Germinal center (tissue), 1 donor: ENCODE measurements at regions not wholly inside any gene's neighbourhood (a gene's known extent, or its start where the extent isn't known, plus 50 kb on each side); places are given as distances from the start of the nearest gene placed in this dataset.
A peak's percentile ranks its signal among the peaks of the same experiment; 100 is the strongest.
"Not testable (repeated sequence)": the region's sequence is repeated elsewhere in the genome, so short reads cannot be mapped to it uniquely, and the experiment has no call there.

Experiments
- DNase-seq: peaks from one replicate; pipeline ENCODE4 v3.0.0; 2012; ENCODE audit warnings: mixed read lengths, low spot score

DNA sequence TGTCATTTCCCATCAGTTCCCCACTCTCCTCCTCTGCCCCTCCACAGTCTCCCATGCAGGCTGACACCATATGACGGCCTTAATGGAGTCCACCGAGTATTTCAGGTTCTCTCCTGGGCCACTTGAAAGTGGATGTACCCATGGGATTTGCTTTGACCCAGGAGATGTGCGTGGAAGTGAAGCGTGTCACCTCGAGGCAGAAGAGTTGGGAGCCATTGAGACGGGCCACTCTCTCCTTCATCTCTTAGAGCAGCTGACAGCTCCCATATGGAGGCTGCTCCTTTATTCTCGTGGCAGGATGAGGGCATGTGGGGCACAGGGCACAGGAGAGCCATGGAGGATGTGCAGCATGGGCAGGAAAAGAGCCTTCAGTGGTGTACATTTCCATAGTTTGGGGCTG lies 144.7 kb upstream of the CRYM start:
- not testable (repeated sequence) for DNase-seq

DNA sequence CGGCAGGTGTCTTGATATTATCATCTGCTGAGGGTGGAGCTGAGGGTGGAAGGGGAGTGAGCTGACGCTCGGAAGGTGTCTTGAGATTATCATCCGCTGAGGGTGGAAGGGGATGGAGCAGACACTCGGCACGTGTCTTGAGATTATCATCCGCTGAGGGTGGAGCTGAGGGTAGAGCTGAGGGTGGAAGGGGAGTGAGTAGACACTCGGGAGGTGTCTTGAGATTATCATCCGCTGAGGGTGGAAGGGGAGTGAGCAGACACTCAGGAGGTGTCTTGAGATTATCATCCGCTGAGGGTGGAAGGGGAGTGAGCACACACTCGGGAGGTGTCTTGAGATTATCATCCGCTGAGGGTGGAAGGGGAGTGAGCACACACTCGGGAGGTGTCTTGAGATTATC lies 126.6 kb upstream of the CRYM start:
- not testable (repeated sequence) for DNase-seq

GRCh38 chr16:21397866-21398265 lies 119.8 kb upstream of the CRYM start:
- not testable (repeated sequence) for DNase-seq

GRCh38 chr16:21396545-21396944 lies 118.5 kb upstream of the CRYM start:
- not testable (repeated sequence) for DNase-seq

- DNase-seq, result not testable (repeated sequence)
Measured at GRCh38 chr16:21390634-21391033, 112.5 kb upstream of the CRYM start.

DNA sequence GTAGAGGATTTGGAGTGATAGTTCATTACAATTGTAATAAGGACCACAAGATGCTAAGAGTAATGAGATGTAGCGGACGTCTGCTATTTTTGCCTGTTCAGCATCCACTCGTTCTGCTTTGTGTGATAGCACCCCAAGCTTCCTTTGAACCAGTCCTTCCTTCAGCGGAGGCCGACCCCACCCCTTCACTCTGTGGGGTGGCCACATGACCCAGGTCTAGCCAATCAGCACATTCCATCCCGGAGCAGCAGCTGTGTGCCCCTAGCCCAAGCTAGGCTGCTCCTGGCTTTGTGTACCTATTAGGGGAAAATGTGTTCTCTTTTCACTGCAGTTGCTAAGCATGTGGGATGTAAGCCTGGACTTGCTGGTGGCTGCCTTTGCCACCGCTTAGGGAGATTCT lies 111.8 kb upstream of the CRYM start:
- not testable (repeated sequence) for DNase-seq

- not testable (repeated sequence) for DNase-seq
Measured at GRCh38 chr16:21387757-21388156, 109.7 kb upstream of the CRYM start.

DNA sequence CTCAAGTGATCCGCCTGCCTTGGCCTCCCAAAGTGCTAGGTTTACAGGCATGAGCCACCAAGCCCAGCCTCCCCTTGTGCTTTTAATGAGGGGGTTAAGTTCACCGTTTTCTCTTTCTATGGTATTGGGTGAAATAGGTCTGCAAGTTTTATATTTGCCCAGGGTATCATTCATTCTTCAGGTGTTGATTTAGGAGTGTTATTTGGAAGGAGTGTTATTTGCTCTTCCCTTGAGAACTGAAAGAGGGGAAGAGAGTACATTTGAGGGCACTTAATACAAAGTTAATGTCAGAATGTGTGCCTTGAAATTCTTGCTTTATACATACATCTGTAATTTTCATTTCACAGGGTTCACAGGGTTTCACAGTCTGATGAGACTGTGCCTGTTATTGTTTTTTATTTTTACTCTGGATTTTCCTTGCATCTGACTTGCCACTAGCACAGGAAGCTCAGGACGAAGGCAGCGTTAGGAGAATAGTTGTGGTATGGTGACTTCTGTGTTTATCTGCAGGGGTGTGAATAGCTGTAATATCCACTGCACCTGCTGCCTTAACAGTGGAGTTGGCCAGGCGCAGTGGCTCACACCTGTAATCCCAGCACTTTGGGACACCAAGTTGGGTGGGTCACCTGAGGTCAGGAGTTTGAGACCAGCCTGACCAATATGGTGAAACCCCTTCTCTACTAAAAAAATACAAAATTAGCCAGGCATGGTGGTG lies 108.3 kb upstream of the CRYM start:
- DNase-seq, result not testable (repeated sequence)

GRCh38 chr16:21383682-21384081 lies 105.6 kb upstream of the CRYM start:
- DNase-seq, result not testable (repeated sequence)

- not testable (repeated sequence) for DNase-seq
Measured at GRCh38 chr16:21379645-21380044, 101.6 kb upstream of the CRYM start.

GRCh38 chr16:21376196-21376899 lies 98.3 kb upstream of the CRYM start:
- not testable (repeated sequence) for DNase-seq

DNA sequence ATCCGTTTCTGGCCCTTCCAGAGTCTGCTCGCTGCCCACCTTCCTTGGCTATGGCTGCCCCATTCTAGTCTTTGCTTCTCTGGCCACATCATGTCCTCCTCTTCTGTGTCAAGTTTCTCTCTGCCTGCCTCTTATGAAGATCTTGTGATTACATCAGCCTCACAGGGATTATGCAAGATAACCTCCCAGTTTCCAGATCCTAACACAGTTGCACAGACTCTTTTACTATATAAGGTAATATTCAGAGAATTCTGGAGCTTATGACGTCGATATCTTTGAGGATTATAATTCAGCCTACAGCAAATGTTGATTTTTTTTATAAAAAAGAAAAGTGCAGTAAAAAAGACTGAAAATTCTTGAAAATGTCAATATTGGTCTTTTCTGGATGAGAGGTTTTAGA lies 97.2 kb upstream of the CRYM start:
- not testable (repeated sequence) for DNase-seq

DNA sequence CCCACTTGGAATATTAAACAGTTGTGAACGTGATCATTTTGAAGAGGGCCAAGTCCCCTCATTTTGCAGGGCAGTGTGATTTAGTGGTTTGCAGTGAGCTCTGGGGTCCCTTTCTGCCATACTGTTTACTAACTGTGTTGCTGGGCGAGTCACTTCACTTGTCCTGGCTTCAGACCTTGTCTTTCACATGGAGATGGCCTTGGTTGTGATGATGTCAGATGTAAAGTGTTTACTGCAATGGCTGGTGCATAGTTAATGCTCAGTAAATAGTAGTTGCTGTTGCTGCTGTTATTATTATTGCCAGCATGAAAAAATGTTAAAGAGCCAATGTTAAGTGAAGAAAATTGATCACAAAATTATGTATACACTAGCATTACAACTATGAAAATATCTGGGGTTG lies 95.4 kb upstream of the CRYM start:
- not testable (repeated sequence) for DNase-seq

DNA sequence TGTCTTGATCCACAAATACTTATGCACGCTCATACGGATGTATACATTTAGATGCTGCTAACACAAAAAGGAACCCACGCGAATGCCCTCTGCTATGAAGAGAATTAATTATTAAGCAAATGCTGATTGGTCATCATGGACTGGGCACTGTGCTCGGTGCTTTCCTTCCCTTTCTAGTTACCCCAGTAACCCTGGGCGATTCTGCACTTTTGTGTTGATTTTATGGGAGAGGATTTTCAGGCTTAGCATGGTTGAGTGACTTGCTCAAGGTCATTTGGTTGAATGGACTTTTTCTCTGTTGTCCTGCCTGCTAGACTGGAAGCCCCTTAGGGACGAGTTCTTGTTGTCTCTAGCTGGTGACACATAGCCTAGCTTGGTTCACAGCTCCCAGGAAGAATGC lies 94.8 kb upstream of the CRYM start:
- DNase-seq, result not testable (repeated sequence)

DNA sequence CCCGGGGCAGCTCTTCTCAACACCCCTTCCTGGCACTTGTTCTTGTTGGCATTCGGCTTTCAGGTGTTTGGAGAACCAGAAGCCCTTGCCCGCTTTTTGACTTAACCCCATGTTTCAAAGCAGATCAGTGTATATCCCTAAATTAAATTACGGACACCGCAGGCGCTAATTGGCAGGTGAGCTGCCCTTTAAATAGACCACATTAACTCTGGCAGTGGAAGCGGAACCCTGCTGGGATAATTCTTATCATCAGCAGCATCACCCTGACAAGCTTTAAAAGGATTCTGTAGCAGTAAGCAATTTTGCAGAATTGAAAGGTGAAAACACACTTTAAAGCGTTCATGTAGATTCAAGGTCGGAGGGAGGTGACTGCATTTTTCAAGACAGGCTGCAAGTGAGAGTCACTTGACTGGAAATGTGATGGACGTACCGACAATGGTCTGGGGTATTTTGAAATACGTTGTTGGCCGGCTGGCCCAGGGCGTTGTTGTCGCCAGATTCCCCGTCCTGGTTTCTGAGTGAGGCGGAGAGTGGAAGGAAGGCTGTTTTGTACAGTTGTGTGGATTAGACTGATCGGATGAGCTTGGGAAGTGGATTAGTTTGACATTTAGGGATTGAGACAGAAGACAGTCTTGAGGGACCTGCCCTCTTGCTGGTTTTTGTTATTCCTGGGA lies 94.2 kb upstream of the CRYM start:
- DNase-seq, result not testable (repeated sequence)

DNA sequence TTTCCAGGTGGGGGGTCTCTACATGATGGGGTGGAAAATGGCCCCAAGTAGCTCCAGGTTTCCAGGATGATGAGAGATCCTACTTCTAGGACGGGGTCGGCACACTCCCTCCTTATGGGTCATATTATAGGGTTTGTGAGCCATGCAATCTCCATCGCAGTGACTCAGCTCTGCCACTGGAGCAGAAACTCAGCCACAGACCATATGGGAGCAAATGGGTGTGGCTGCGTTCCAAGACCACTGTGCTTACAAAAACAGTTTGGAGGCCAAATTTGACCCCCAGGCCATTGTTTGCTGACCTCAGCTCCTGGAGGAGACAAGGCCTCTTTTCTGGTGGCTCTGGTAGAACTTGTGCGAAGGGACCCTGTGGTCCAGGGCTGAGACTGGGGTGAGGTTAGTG lies 92.7 kb upstream of the CRYM start:
- DNase-seq, result not testable (repeated sequence)

DNA sequence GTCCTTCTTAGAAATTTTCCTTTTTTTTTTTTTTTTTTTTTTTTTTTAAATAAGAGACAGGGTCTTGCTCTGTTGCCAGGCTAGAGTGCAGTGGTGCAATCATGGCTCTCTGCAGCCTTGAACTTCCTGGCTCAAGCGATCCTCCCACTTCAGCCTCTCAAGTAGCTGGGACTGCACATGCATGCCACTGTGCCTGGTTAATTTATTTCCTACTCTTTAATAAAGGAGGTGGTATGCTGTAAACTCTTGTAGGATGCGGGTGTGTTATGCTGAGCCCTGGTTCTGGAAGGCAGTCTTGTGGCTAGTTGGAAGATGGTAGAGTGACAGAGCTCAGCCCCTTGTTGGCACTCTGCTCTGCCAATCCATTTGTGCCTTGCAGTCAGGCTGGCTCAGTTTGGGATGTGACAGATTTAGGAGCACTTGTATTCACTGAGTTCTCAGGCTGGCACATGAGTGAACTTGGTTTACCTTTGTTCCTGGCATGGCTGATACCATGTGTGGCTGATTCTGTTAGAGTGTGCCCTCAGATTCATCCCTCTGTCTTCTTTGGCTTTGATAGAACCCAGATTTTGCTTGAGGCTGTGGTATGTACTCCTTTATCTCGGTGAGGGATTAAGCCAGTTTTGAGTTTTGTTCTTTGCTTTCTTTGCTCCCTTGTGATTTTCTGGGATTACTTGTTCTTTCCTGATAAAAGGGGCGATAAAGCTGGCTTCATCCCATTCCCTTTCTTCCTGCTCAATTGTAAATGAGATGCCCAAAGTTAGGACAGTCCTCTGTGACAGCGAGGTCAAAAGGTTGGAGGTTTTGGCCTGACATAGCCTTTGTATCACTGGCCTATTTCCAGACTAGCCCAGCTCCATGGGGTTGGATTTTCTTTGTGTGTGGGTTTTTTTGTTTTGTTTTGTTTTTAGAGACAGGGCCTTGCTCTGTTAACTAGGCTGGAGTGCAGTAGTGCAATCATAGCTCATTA lies 91.2 kb upstream of the CRYM start:
- DNase-seq, result not testable (repeated sequence)

- peak; percentile 8 for DNase-seq
Measured at GRCh38 chr16:21367733-21368421, 89.8 kb upstream of the CRYM start.

DNA sequence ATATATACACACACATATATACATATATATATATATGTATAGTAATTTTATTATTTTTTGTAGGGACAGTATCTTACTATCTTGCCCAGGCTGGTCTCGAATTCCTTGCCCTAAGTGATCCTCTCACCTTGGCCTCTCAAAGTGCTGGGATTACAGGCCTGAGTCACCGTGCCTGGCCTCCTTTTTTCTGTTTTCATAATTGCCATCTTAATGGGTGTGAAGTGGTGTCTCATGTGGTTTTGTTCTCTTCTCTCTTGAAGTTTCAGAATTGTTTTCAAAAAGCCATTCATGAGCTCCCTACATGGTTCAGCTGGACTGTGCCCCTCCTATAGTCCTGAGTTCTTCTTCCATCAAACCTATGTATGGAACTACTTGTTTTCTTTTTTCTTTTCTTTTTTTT lies 88.9 kb upstream of the CRYM start:
- not testable (repeated sequence) for DNase-seq

DNA sequence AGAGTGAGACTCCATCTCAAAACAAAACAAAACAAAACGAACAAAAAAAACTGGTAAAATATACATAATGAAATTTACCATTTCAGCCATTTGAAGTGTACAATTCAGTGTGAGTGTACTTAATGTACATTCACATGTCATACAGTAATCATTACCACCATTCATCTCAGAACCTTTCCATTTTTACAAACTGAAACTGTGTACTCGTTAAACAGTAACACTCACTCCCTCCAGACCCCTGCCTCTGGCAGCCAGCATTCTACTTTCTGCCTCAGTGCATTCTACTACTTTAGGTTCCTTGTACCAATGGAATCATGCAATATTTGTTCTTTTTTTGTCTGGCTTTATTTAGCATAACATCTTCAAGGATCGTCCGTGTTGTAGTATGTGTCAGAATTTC lies 87.5 kb upstream of the CRYM start:
- DNase-seq, result not testable (repeated sequence)
